HG02588 (cell line): ENCODE measurements at regions not wholly inside any gene's neighbourhood (a gene's known extent, or its start where the extent isn't known, plus 50 kb on each side); places are given as distances from the start of the nearest gene placed in this dataset.

Experiments
- ATAC-seq: cut with Tn5 transposase; IDR thresholded peaks from one replicate; pipeline ENCODE4 v1.9.1; 2021; ENCODE audit warnings: mild to moderate bottlenecking, moderate library complexity; ENCODE audit not compliant: unreplicated experiment

GRCh38 chr5:67494186-67494855, 297.7 kb upstream of the CD180 start:
- ATAC-seq: no peak

- ATAC-seq: no peak
These were observed 297.1 kb upstream of the CD180 start for GRCh38 chr5:67493676-67494075.

- ATAC-seq: no peak
These were observed 294.1 kb upstream of the CD180 start for GRCh38 chr5:67490543-67491321.

GRCh38 chr5:67488885-67489284, 292.3 kb upstream of the CD180 start:
- ATAC-seq: no peak

GRCh38 chr5:67487862-67488261, 291.3 kb upstream of the CD180 start:
- ATAC-seq: no peak

- ATAC-seq: no peak
These were observed 286.9 kb upstream of the CD180 start for GRCh38 chr5:67483453-67484030.

- ATAC-seq: no peak
These were observed 284.8 kb upstream of the CD180 start for GRCh38 chr5:67481362-67481761.

- no peak for ATAC-seq
These were observed 281.7 kb upstream of the CD180 start for GRCh38 chr5:67478337-67478736.

GRCh38 chr5:67476995-67477394, 280.4 kb upstream of the CD180 start:
- ATAC-seq: no peak

- no peak for ATAC-seq
These were observed 279.9 kb upstream of the CD180 start for GRCh38 chr5:67476531-67476930.

GRCh38 chr5:67475489-67475888, 278.9 kb upstream of the CD180 start:
- no peak for ATAC-seq

GRCh38 chr5:67474597-67475238, 278.1 kb upstream of the CD180 start:
- ATAC-seq: no peak

GRCh38 chr5:67467110-67467509, 270.5 kb upstream of the CD180 start:
- ATAC-seq: no peak

GRCh38 chr5:67465537-67466207, 269.1 kb upstream of the CD180 start:
- no peak for ATAC-seq

- ATAC-seq: no peak
These were observed 265.5 kb upstream of the CD180 start for GRCh38 chr5:67462147-67462546.

GRCh38 chr5:67459253-67459652, 262.7 kb upstream of the CD180 start:
- ATAC-seq: no peak

- ATAC-seq: no peak
These were observed 259.4 kb upstream of the CD180 start for GRCh38 chr5:67455970-67456369.

GRCh38 chr5:67454957-67455561, 258.5 kb upstream of the CD180 start:
- ATAC-seq: no peak

GRCh38 chr5:67453111-67453905, 256.7 kb upstream of the CD180 start:
- no peak for ATAC-seq
